Testis (tissue), 2 donors: ENCODE measurements at regions not wholly inside any gene's neighbourhood (a gene's known extent, or its start where the extent isn't known, plus 50 kb on each side); places are given as distances from the start of the nearest gene placed in this dataset.

Experiments used
- POLR2A ChIP-seq: fragments of 450-650 bp; IDR thresholded peaks from one replicate; pipeline ENCODE4 v1.6.1; 2017; ENCODE audit warnings: antibody characterized with exemption, mild to moderate bottlenecking, moderate library complexity
- TF ChIP-seq, protein P1 (sequence below), 3 experiments: fragments of 450-650 bp in 2 of 3; fragments of 200-600 bp in 1 of 3; sonication (generic) in 1 of 3; IDR thresholded peaks; one replicate each; pipeline ENCODE4 v1.5.1; 2016 to 2019; ENCODE audit warnings: antibody characterized with exemption in 3 of 3, mild to moderate bottlenecking in 2 of 3, moderate library complexity in 1 of 3

DNA sequence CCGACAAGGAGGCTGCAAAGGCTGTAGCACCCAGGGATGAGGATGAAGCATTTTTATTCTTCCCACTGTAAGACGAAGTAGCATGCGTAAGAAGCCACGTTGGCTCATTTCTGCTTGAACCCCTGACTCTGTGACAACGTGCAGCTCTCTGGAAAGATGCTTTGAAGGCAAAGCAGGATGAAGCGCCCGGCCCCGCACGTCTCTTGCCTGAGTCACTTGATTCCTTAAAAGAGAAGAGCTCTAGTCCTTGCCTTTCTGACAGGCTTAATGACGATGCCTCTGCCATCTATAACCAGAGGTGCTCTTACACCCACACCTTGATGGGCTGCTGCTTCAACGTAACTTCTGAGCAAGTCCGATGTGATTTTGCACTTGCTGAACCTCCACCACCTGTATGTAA, 76.7 kb upstream of the MED9 start:
- TF ChIP-seq, protein P1, sequence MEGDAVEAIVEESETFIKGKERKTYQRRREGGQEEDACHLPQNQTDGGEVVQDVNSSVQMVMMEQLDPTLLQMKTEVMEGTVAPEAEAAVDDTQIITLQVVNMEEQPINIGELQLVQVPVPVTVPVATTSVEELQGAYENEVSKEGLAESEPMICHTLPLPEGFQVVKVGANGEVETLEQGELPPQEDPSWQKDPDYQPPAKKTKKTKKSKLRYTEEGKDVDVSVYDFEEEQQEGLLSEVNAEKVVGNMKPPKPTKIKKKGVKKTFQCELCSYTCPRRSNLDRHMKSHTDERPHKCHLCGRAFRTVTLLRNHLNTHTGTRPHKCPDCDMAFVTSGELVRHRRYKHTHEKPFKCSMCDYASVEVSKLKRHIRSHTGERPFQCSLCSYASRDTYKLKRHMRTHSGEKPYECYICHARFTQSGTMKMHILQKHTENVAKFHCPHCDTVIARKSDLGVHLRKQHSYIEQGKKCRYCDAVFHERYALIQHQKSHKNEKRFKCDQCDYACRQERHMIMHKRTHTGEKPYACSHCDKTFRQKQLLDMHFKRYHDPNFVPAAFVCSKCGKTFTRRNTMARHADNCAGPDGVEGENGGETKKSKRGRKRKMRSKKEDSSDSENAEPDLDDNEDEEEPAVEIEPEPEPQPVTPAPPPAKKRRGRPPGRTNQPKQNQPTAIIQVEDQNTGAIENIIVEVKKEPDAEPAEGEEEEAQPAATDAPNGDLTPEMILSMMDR (IDR thresholded peaks at IDR 0.05), result no peak
- no peak for TF ChIP-seq POLR2A
